ENCODE measurements at regions not wholly inside any gene's neighbourhood (a gene's known extent, or its start where the extent isn't known, plus 50 kb on each side); places are given as distances from the start of the nearest gene placed in this dataset.

DNA sequence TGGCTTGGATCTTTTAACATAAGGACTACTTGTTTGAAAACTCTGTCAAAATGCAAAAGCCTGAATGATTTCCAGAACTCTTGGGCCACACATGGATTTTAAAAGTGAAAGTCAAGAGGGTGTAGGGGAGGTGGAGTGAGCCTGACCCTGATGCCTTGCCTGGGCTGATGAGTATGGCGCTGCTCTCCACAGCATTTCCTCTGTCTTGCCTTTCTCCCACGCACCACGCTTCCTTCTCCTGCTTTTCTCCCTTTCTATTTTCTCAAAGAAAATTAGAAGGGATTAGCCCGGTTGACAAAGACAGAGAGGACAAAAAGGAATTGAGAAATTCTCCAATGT, 207.0 kb upstream of the CCDC68 start:
- TF ChIP-seq GABPA (IDR thresholded peaks at IDR 0.05; ENCODE audit: low read depth) (no peak), SPI1 (IDR thresholded peaks at IDR 0.05; ENCODE audit: borderline replicate concordance, low read depth) (no peak), POLR2AphosphoS5 (IDR thresholded peaks at IDR 0.05; ENCODE audit: low read depth) (no peak), REST (IDR thresholded peaks at IDR 0.05; ENCODE audit: insufficient replicate concordance, low read depth) (no peak), CTCF (IDR thresholded peaks at IDR 0.05; ENCODE audit: insufficient read depth, low read length) (no peak)
- no peak overlapping the region for H3K27ac ChIP-seq (replicated peaks)
- no peak for DNase-seq (ENCODE audit: low read depth in 1 of 2, low spot score in 1 of 2)
- no peaks in the 10 kb centered on the region for H3K27me3 ChIP-seq (ENCODE audit: insufficient read depth, poor library complexity, severe bottlenecking)
- no peak overlapping the region for H3K4me3 ChIP-seq (replicated peaks; ENCODE audit: insufficient read depth, low read length)

DNA sequence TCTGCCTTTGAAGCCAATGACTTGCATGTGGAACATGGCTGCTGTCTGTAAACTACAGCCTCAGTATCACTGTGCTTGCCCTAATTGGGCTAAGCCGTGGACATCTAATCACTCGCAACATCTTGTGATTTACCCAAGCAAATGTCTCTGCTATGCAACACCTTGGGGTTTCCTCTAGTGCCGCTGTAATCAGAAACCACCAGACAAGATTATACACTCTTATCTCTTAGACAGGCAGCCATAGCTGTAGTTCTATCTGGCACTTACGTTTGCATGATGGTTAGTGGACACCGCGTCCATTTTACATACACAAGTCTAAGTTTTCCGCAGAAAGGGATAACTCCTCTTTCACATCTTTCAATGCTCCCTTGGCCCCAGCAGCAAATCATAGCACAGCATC, 204.3 kb upstream of the CCDC68 start:
- no peak for DNase-seq (ENCODE audit: low read depth in 1 of 2, low spot score in 1 of 2)
- H3K27me3 ChIP-seq (ENCODE audit: insufficient read depth, poor library complexity, severe bottlenecking), result no peaks in the 10 kb centered on the region
- H3K27ac ChIP-seq (replicated peaks), result no peak overlapping the region
- no peak overlapping the region for H3K4me3 ChIP-seq (replicated peaks; ENCODE audit: insufficient read depth, low read length)
- no peak for TF ChIP-seq REST (IDR thresholded peaks at IDR 0.05; ENCODE audit: insufficient replicate concordance, low read depth)
- TF ChIP-seq GABPA (IDR thresholded peaks at IDR 0.05; ENCODE audit: low read depth), result no peak

DNA sequence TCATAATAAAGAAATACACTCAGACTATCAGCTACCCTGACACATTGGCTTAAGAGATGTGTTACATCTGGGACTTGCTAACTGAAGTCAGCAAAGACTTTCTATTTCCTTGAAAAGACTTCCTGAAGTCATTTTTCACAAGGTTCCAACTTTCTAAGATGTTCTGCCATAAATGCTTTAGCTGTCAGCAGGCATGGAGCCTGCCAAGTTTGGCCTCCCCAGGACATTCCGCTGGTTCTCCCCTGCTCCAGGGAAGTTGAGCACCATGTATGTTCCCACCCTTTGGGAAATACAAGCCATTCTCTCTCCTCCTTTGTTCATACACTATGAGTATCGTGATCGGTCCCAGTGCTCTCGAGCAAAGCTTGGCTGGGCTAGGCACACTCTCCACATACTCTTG, 202.7 kb upstream of the CCDC68 start:
- H3K27me3 ChIP-seq (ENCODE audit: insufficient read depth, poor library complexity, severe bottlenecking), result no peaks in the 10 kb centered on the region
- TF ChIP-seq CTCF (IDR thresholded peaks at IDR 0.05; ENCODE audit: insufficient read depth, low read length), result no peak
- H3K4me3 ChIP-seq (replicated peaks; ENCODE audit: insufficient read depth, low read length), result no peak overlapping the region
- no peak for DNase-seq (ENCODE audit: low read depth in 1 of 2, low spot score in 1 of 2)
- H3K27ac ChIP-seq (replicated peaks), result no peak overlapping the region

GRCh38 chr18:55159027-55159426, 199.8 kb upstream of the CCDC68 start:
- TF ChIP-seq GABPA (IDR thresholded peaks at IDR 0.05; ENCODE audit: low read depth) (no peak), REST (IDR thresholded peaks at IDR 0.05; ENCODE audit: insufficient replicate concordance, low read depth) (no peak), POLR2AphosphoS5 (IDR thresholded peaks at IDR 0.05; ENCODE audit: low read depth) (no peak), SPI1 (IDR thresholded peaks at IDR 0.05; ENCODE audit: borderline replicate concordance, low read depth) (no peak), CTCF (IDR thresholded peaks at IDR 0.05; ENCODE audit: insufficient read depth, low read length) (no peak)
- Histone ChIP-seq H3K4me3 (replicated peaks; ENCODE audit: insufficient read depth, low read length) (no peak overlapping the region), H3K27me3 (ENCODE audit: insufficient read depth, poor library complexity, severe bottlenecking) (no peaks in the 10 kb centered on the region), H3K27ac (replicated peaks) (no peak overlapping the region)
- DNase-seq (ENCODE audit: low read depth in 1 of 2, low spot score in 1 of 2), result no peak
